WTC11 (cell line): ENCODE measurements at regions not wholly inside any gene's neighbourhood (a gene's known extent, or its start where the extent isn't known, plus 50 kb on each side); places are given as distances from the start of the nearest gene placed in this dataset.

ENCODE experiments used
- ATAC-seq: fragments of 200-7000 bp; cut with Tn5 transposase; 2 replicates; pipeline ENCODE4 v1.10.0; 2021; ENCODE audit warnings: mild to moderate bottlenecking, moderate library complexity
- CTCF ChIA-PET: fragments of 300-600 bp; sonication (Branson Sonifier 250); formaldehyde crosslinking; loops from one replicate; lab custom pipeline; 2021; ENCODE audit warnings: antibody characterized with exemption; lab: Charles Lee
- POLR2A ChIA-PET: fragments of 350-600 bp; sonication (Branson Sonifier 250); formaldehyde crosslinking; loops from one replicate; lab custom pipeline; 2021; ENCODE audit warnings: antibody characterized with exemption; lab: Charles Lee
- DNase-seq: peaks from one replicate; pipeline ENCODE4 v3.0.0; 2021; ENCODE audit warnings: low spot score
- H3K27ac Mint-ChIP-seq: 2 replicates; pipeline ENCODE4 v1.8.0; 2021; ENCODE audit warnings: mixed read lengths
- H3K27me3 Mint-ChIP-seq: 2 replicates; pipeline ENCODE4 v1.8.0; 2021; ENCODE audit warnings: low read depth, mild to moderate bottlenecking, moderate library complexity, mixed read lengths
- H3K36me3 Mint-ChIP-seq: 2 replicates; pipeline ENCODE4 v1.8.0; 2021; ENCODE audit warnings: mixed read lengths
- H3K4me1 Mint-ChIP-seq: 2 replicates; pipeline ENCODE4 v1.8.0; 2022; ENCODE audit warnings: mixed read lengths
- H3K4me3 Mint-ChIP-seq: 2 replicates; pipeline ENCODE4 v1.8.0; 2021; ENCODE audit warnings: mild to moderate bottlenecking, moderate library complexity, mixed read lengths
- H3K9me3 Mint-ChIP-seq: 2 replicates; pipeline ENCODE4 v1.8.0; 2021; ENCODE audit warnings: mixed read lengths
- ATF1 ChIP-seq: sonication (generic); formaldehyde crosslinking; IDR thresholded peaks from 2 replicates; pipeline ENCODE4 v1.8.1; 2023; ENCODE audit warnings: mild to moderate bottlenecking, moderate library complexity, missing genetic modification reagents
- ELF4 ChIP-seq: sonication (generic); formaldehyde crosslinking; IDR thresholded peaks from 2 replicates; pipeline ENCODE4 v1.8.1; 2022; ENCODE audit warnings: low read depth, mild to moderate bottlenecking, moderate library complexity, missing genetic modification reagents
- EMX1 ChIP-seq: fragments of 250-450 bp; sonication (Bioruptor Pico); IDR thresholded peaks from 2 replicates; pipeline ENCODE4 v1.8.0; 2021; ENCODE audit warnings: mild to moderate bottlenecking
- ESRRA ChIP-seq: sonication (generic); formaldehyde crosslinking; IDR thresholded peaks from 2 replicates; pipeline ENCODE4 v1.8.1; 2022; ENCODE audit warnings: mild to moderate bottlenecking, missing genetic modification reagents, borderline replicate concordance
- ETV6 ChIP-seq: sonication (generic); formaldehyde crosslinking; IDR thresholded peaks from 2 replicates; pipeline ENCODE4 v1.8.1; 2022; ENCODE audit warnings: mild to moderate bottlenecking, missing genetic modification reagents
- FOXP4 ChIP-seq: sonication (generic); formaldehyde crosslinking; IDR thresholded peaks from 2 replicates; pipeline ENCODE4 v1.8.0; 2022; ENCODE audit warnings: mild to moderate bottlenecking, missing genetic modification reagents
- GRHL2 ChIP-seq: fragments of 250-450 bp; sonication (Bioruptor Pico); IDR thresholded peaks from 2 replicates; pipeline ENCODE4 v1.8.0; 2022; ENCODE audit warnings: mild to moderate bottlenecking, moderate library complexity; ENCODE audit not compliant: insufficient replicate concordance, severe bottlenecking
- MXD4 ChIP-seq: fragments of 250-450 bp; sonication (Bioruptor Pico); IDR thresholded peaks from 2 replicates; pipeline ENCODE4 v1.8.0; 2021; ENCODE audit warnings: mild to moderate bottlenecking, moderate library complexity, borderline replicate concordance
- NFATC4 ChIP-seq: fragments of 250-450 bp; sonication (Bioruptor Pico); IDR thresholded peaks from 2 replicates; pipeline ENCODE4 v1.9.0; 2021; ENCODE audit warnings: mild to moderate bottlenecking
- PRDM15 ChIP-seq: sonication (generic); formaldehyde crosslinking; IDR thresholded peaks from 2 replicates; pipeline ENCODE4 v1.8.0; 2022; ENCODE audit warnings: missing genetic modification reagents
- TEAD1 ChIP-seq: sonication (generic); formaldehyde crosslinking; IDR thresholded peaks from 2 replicates; pipeline ENCODE4 v1.8.0; 2022; ENCODE audit warnings: mild to moderate bottlenecking, missing genetic modification reagents
- ZBTB43 ChIP-seq: sonication (generic); formaldehyde crosslinking; IDR thresholded peaks from 2 replicates; pipeline ENCODE4 v1.8.1; 2023; ENCODE audit warnings: mild to moderate bottlenecking, missing genetic modification reagents
- ZNF219 ChIP-seq: sonication (generic); formaldehyde crosslinking; IDR thresholded peaks from 2 replicates; pipeline ENCODE4 v1.8.0; 2023; ENCODE audit warnings: missing genetic modification reagents, mild to moderate bottlenecking, borderline replicate concordance
- ZNF232 ChIP-seq: sonication (generic); formaldehyde crosslinking; IDR thresholded peaks from 2 replicates; pipeline ENCODE4 v1.8.0; 2022; ENCODE audit warnings: mild to moderate bottlenecking, missing genetic modification reagents
- ZNF512 ChIP-seq: sonication (generic); formaldehyde crosslinking; IDR thresholded peaks from 2 replicates; pipeline ENCODE4 v1.8.1; 2022; ENCODE audit warnings: missing genetic modification reagents, borderline replicate concordance
- TF ChIP-seq, protein P1 (sequence below): fragments of 250-450 bp; sonication (Bioruptor Pico); IDR thresholded peaks from 2 replicates; pipeline ENCODE4 v1.8.0; 2021; ENCODE audit warnings: mild to moderate bottlenecking

DNA sequence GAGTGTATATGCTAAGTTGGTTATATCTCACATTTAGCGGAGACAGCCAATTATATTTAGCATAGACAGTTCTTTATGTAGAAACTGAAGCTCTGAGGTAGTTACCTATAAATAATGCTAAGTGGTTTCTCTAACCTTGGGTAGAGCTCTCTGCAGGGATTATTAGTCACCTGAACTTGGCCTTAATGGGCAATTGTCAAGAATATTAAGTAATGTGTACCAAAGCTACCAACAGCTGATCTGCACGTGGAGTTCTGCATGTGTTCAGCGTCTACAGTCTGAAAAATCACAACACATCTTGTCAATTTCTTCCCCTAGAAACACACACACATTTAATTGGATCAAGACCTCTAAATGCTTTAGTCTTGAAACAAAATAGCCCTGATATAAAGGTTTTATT, 740.6 kb upstream of the FAM241A start (continued):
- no peak for TF ChIP-seq FOXP4 (CRISPR knock-in tag)

DNA sequence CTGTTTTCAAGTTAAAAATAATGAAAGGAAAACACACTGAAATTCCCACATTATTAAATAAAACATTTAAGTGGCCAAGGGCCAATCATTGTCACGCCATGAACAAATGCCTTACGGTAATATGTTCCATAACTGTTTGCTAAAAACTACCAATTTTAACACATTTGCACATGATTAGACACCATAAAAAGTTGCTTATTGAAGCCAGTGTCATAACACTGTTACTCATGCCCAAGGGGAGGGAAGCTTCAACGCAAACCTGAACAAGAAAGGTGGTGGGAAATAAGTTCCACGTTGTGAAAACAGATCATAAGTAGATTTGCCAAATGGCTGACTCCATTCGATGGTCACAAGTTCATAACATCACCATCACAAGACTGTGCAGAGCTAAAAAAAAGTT, 739.3 kb upstream of the FAM241A start:
- CTCF ChIA-PET: no interaction called here
- Mint-ChIP-seq H3K36me3 (no peaks in the 10 kb centered on the region), H3K9me3 (peaks cover 3% of the 10 kb centered on the region; the same call in 1 of the 2 replicates), H3K27ac (no peak overlapping the region), H3K4me1 (no peaks in the 10 kb centered on the region)
- POLR2A ChIA-PET: no interaction called here
- no peak for TF ChIP-seq ATF1 (CRISPR knock-in tag)
- no peak for TF ChIP-seq ZNF219 (CRISPR knock-in tag)
- TF ChIP-seq, protein P1, sequence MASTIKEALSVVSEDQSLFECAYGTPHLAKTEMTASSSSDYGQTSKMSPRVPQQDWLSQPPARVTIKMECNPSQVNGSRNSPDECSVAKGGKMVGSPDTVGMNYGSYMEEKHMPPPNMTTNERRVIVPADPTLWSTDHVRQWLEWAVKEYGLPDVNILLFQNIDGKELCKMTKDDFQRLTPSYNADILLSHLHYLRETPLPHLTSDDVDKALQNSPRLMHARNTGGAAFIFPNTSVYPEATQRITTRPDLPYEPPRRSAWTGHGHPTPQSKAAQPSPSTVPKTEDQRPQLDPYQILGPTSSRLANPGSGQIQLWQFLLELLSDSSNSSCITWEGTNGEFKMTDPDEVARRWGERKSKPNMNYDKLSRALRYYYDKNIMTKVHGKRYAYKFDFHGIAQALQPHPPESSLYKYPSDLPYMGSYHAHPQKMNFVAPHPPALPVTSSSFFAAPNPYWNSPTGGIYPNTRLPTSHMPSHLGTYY: no peak
- TF ChIP-seq ETV6 (CRISPR knock-in tag): no peak
- TF ChIP-seq MXD4: no peak
- no peak for TF ChIP-seq ZBTB43 (CRISPR knock-in tag)
- no peak for TF ChIP-seq ZNF232 (CRISPR knock-in tag)
- no peak for TF ChIP-seq ELF4 (CRISPR knock-in tag)
- TF ChIP-seq PRDM15 (CRISPR knock-in tag): no peak
- no peak for TF ChIP-seq GRHL2 (CRISPR knock-in tag)
- TF ChIP-seq EMX1: no peak
- no peak for TF ChIP-seq ESRRA (CRISPR knock-in tag)
- no peak for TF ChIP-seq TEAD1 (CRISPR knock-in tag)
- TF ChIP-seq NFATC4 (CRISPR knock-in tag): no peak
- TF ChIP-seq ZNF512 (CRISPR knock-in tag): no peak
- TF ChIP-seq, all 79 proteins: peak for 0
- H3K4me3 Mint-ChIP-seq: no peak overlapping the region
- ATAC-seq (no peak), DNase-seq (no peak)
- no peaks in the 10 kb centered on the region for H3K27me3 Mint-ChIP-seq
